ENCODE measurements at regions not wholly inside any gene's neighbourhood (a gene's known extent, or its start where the extent isn't known, plus 50 kb on each side); places are given as distances from the start of the nearest gene placed in this dataset.

DNA sequence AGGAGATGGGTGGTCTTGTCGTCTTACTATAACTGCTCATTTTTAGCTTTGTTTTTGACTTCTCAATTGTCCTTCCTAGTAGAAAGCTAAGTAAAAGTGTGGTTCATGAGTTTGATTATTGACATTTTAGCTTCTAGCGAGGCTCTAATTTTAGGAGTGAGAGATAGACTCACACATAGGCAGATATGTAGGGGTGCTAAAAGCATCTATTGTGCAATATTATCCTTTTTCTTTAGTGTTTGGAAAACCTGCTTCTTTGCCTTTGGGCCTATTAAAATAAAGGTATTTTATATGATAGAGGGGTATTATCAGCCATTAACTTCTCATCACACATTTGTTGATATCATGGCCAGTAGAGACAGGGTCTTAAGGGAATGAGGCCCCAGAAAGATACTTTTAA is 195.3 kb downstream of the SPRY1 start:
- ATAC-seq (ENCODE audit: low read depth) (no peak), DNase-seq (no peak)
- no peak overlapping the region for H3K4me3 ChIP-seq (ENCODE audit: control extremely low read depth in 1 of 5, extremely low read depth in 1 of 5, insufficient read depth in 1 of 5, low read depth in 2 of 5, low read length in 4 of 5)
- intact Hi-C loops (cut with micrococcal nuclease) = no loop called here
- H3K27me3 ChIP-seq (replicated peaks in 1 of 4; ENCODE audit: control extremely low read depth in 1 of 4, control insufficient read depth in 3 of 4, insufficient read depth in 4 of 4, low read length in 3 of 4) = no peaks in the 10 kb centered on the region
- no peaks in the 10 kb centered on the region for H3K79me2 ChIP-seq (ENCODE audit: control insufficient read depth, insufficient read depth, low read length)
- ChIA-PET CTCF (interaction anchor here (0.9 kb wide), 1 partner anchor 27 kb away, joined by 3 read pairs; no protein-coding TSS in a partner anchor), POLR2A (no interaction called here)
- no CpG with 5 or more reads among the region's 2 CpGs for WGBS (ENCODE audit: insufficient coverage)
- H2AFZ ChIP-seq (ENCODE audit: insufficient read depth, low read depth, low read length, poor library complexity, severe bottlenecking) = no peak overlapping the region
- no peak overlapping the region for H3K27ac ChIP-seq (ENCODE audit: low read length in 2 of 2)
- Mint-ChIP-seq H3K27ac (no peak overlapping the region), H3K27me3 (peaks cover 4% of the 10 kb centered on the region), H3K4me1 (peaks cover 11% of the 10 kb centered on the region), H3K9me3 (ENCODE audit: insufficient read depth) (no peaks in the 10 kb centered on the region), H3K4me3 (no peak overlapping the region)
- H3K9me3 ChIP-seq (ENCODE audit: control extremely low read depth in 1 of 3, control insufficient read depth in 2 of 3, insufficient read depth in 1 of 3, low read length in 2 of 3) = peaks cover 0 to 2% (median 0%) of the 10 kb centered on the region in 3 donors
- no peak for TF ChIP-seq EZH2 (IDR thresholded peaks at IDR 0.05; ENCODE audit: borderline replicate concordance, insufficient read depth, low read depth, low read length, poor library complexity, severe bottlenecking)
- TF ChIP-seq, protein P1, sequence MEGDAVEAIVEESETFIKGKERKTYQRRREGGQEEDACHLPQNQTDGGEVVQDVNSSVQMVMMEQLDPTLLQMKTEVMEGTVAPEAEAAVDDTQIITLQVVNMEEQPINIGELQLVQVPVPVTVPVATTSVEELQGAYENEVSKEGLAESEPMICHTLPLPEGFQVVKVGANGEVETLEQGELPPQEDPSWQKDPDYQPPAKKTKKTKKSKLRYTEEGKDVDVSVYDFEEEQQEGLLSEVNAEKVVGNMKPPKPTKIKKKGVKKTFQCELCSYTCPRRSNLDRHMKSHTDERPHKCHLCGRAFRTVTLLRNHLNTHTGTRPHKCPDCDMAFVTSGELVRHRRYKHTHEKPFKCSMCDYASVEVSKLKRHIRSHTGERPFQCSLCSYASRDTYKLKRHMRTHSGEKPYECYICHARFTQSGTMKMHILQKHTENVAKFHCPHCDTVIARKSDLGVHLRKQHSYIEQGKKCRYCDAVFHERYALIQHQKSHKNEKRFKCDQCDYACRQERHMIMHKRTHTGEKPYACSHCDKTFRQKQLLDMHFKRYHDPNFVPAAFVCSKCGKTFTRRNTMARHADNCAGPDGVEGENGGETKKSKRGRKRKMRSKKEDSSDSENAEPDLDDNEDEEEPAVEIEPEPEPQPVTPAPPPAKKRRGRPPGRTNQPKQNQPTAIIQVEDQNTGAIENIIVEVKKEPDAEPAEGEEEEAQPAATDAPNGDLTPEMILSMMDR (IDR thresholded peaks at IDR 0.05) = no peak
- H3K36me3 ChIP-seq (replicated peaks in 1 of 2; ENCODE audit: control extremely low read depth in 1 of 2, control insufficient read depth in 1 of 2, extremely low read depth in 1 of 2, insufficient read depth in 2 of 2, low read length in 1 of 2) = no peaks in the 10 kb centered on the region
- H3K9ac ChIP-seq (ENCODE audit: low read length) = no peak overlapping the region
- H4K20me1 ChIP-seq (ENCODE audit: control insufficient read depth, insufficient read depth, low read length, poor library complexity, severe bottlenecking) = no peaks in the 10 kb centered on the region
- no peak overlapping the region for H3K4me2 ChIP-seq (replicated peaks; ENCODE audit: low read depth, low read length, poor library complexity, severe bottlenecking)
- peaks cover 8 to 9% of the 10 kb centered on the region in 2 donors for H3K4me1 ChIP-seq (ENCODE audit: control insufficient read depth in 2 of 2, insufficient read depth in 2 of 2, low read length in 2 of 2)

DNA sequence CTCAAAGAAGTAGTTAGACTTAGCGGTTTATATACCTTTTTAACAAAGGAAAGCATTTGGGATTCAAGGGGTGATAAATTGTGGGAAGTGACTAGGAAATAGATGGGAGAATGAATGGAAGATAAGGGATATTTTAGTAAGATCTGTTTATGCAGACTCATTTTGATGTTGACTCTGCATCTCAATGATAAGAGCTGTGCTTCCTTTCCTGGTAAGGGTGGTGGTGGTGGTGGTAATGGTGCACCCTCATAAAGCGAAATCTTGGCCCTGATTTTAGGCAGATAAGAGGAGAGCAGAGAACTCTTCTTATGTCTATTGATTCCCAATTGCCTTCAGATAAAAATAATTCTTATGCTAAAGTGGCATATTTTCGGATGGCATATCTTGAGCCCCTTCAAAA is 197.1 kb downstream of the SPRY1 start:
- Histone ChIP-seq H3K9ac (ENCODE audit: low read length) (no peak overlapping the region), H3K27me3 (replicated peaks in 1 of 4; ENCODE audit: control extremely low read depth in 1 of 4, control insufficient read depth in 3 of 4, insufficient read depth in 4 of 4, low read length in 3 of 4) (no peaks in the 10 kb centered on the region), H3K79me2 (ENCODE audit: control insufficient read depth, insufficient read depth, low read length) (no peaks in the 10 kb centered on the region), H2AFZ (ENCODE audit: insufficient read depth, low read depth, low read length, poor library complexity, severe bottlenecking) (no peak overlapping the region), H3K27ac (ENCODE audit: low read length in 2 of 2) (no peak overlapping the region), H3K9me3 (ENCODE audit: control extremely low read depth in 1 of 3, control insufficient read depth in 2 of 3, insufficient read depth in 1 of 3, low read length in 2 of 3) (peaks cover 0 to 2% (median 0%) of the 10 kb centered on the region in 3 donors), H4K20me1 (ENCODE audit: control insufficient read depth, insufficient read depth, low read length, poor library complexity, severe bottlenecking) (no peaks in the 10 kb centered on the region), H3K4me2 (replicated peaks; ENCODE audit: low read depth, low read length, poor library complexity, severe bottlenecking) (no peak overlapping the region), H3K4me3 (ENCODE audit: control extremely low read depth in 1 of 5, extremely low read depth in 1 of 5, insufficient read depth in 1 of 5, low read depth in 2 of 5, low read length in 4 of 5) (no peak overlapping the region), H3K4me1 (ENCODE audit: control insufficient read depth in 2 of 2, insufficient read depth in 2 of 2, low read length in 2 of 2) (peaks cover 3 to 6% of the 10 kb centered on the region in 2 donors), H3K36me3 (replicated peaks in 1 of 2; ENCODE audit: control extremely low read depth in 1 of 2, control insufficient read depth in 1 of 2, extremely low read depth in 1 of 2, insufficient read depth in 2 of 2, low read length in 1 of 2) (no peaks in the 10 kb centered on the region)
- no peak for DNase-seq
- no peak for ATAC-seq (ENCODE audit: low read depth)
- Mint-ChIP-seq H3K4me3 (no peak overlapping the region), H3K4me1 (peaks cover 10% of the 10 kb centered on the region), H3K27ac (no peak overlapping the region), H3K27me3 (peaks cover 4% of the 10 kb centered on the region), H3K9me3 (ENCODE audit: insufficient read depth) (no peaks in the 10 kb centered on the region)
- TF ChIP-seq, protein P1 (IDR thresholded peaks at IDR 0.05) = no peak
- TF ChIP-seq EZH2 (IDR thresholded peaks at IDR 0.05; ENCODE audit: borderline replicate concordance, insufficient read depth, low read depth, low read length, poor library complexity, severe bottlenecking) = no peak
- WGBS (ENCODE audit: insufficient coverage) = 67% methylated on average over 1 of the region's 3 CpGs
- intact Hi-C loops (cut with micrococcal nuclease) = no loop called here
- POLR2A ChIA-PET = no interaction called here
- CTCF ChIA-PET = no interaction called here

Measured in B cell (primary cell).